ENCODE measurements at regions not wholly inside any gene's neighbourhood (a gene's known extent, or its start where the extent isn't known, plus 50 kb on each side); places are given as distances from the start of the nearest gene placed in this dataset.
"Not testable (repeated sequence)": the region's sequence is repeated elsewhere in the genome, so short reads cannot be mapped to it uniquely, and the experiment has no call there.

DNA sequence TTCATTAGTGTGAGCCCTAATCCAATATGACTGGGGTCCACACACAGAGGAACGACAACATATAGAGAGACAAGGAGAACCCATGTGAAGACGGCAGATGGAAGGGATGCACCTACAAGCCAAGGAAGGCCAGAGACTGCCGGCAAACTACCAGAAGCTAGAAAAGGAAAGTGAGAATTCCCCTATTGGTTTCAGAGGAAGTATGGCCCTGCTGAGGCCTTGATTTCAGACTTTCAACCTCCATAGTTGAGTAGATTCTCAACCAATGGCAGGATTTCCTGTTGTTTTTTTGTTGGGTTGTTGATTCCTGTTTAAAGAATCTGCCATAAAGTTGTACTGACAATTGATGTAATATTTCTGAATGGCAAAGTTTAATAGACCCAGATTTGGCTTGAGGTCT is 241.5 kb downstream of the SATB2 start:
- no peak for DNase-seq

DNA sequence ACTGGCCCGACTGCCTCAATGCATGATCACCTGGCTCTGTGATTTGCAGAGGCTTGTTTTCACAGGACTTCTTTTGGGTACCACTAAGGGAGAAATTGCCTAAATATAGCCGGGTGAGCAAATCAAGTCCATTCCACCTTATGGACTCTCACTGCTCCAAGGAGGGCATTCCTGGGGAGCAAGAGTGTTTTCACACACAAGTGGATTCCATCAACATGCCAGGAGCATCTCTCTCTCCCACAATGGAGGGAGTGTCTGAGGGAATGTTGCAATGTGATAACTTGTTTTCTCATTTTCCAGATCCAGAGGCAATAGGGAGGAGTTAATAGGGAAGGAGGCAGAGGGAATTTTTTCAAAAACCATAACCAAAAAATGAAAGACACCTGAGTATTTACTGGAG is 250.7 kb downstream of the SATB2 start:
- no peak for DNase-seq

DNA sequence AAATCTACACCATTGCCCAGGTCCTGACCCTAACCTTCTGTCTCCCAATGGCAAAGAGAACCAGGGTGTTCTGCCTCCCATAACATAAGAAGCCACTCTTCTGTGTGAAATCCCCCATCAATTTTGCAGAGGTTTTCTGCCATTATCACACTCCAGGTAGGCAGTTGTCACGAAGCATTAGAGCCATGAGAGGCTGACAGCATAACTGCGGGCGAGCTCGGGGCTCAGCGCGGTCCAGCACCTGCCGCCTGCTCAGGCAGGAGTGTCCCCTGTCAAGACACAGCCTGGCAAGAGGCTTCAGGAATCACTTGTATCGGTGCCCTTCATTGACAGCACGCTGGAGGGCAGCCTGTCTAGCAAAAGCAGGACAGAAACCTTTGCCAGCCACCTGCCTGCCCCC is 251.2 kb downstream of the SATB2 start:
- DNase-seq: no peak

- DNase-seq: no peak
Observed at GRCh38 chr2:199202964-199203363, 254.8 kb downstream of the SATB2 start.

DNA sequence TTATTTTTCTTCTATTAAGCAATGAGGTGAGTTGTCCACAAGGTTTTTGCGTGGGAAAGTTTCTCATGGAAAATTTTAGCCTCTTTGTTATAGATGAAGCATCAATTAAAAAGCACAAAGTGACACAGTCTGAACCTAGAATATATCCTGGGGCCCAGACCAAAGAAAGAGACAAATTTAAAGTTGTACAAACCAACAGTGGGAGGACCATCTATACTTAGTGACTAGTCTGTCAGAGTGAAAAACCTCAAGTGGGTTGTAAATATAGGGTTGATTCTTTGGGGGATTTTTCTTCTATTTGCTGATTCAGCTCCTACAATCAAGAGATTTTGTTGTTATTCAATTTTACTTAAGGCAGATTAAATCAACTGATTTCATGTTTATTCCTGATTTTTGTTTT is 256.2 kb downstream of the SATB2 start:
- no peak for DNase-seq

GRCh38 chr2:199199797-199200196 is 257.9 kb downstream of the SATB2 start:
- DNase-seq: no peak

DNA sequence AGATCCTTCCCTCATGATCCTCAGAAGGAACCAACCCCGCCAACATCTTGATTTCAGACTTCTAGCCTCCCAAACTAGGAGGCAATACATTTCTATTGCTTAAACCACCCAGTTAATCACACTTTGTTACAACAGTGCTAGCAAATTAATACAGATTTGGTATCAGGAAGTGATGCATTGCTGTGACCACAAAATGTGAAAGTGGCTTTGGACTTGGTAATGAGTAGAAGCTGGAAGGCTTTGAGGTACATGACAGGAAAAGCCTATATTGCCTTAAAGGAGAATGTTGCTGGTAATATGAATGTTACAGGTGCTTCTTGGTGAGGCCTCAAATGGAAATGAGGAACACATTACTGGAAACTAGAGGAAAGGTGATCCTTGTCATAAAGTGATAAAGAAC is 260.3 kb downstream of the SATB2 start:
- DNase-seq: no peak

- DNase-seq: no peak
Observed at GRCh38 chr2:199196686-199197085, 261.1 kb downstream of the SATB2 start.

DNA sequence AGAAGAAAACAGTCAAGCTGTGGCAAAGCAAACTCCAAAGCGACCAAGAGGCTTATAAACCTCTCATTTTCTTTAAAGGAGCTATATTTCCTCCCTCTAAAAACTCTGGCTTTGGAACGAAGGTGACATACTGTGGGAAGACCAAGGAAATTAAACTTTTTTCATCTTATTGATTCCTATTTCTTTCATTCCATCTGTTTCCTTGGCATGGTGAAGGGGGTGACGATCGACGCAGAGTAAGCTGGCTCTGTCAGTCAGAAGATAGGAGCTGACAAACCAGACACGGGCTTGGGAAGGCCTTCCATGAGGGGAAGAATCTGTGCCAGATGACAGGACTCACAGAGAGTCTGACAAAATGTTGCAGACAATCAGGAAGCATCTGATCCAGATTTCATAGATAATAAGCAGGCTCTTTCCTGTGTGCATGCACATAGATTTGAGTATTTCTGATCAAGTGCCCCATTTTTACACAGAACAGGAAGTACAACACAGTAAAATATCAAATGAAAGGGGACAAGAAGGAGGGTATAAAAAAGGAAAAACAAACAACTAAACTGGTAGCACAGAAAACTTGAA is 261.7 kb downstream of the SATB2 start:
- no peak for DNase-seq

DNA sequence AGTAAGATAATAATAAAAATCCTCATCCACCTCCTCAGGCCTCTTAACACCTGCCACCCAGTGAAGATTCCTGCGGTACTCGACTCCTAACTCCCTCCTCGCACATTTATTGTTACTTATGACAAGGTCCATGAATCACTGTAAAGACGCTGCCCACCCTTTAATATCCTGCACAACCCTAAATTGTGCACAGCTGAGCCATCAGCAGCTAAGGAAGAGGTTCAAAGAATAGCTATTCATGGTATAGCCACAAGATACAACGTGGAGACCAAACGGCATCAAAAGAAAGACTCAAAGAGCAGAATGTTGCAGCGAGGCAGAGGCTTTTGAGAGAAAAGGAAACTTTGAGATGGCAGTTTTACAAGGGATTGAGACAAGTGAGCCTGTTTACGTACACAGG is 266.3 kb downstream of the SATB2 start:
- DNase-seq: no peak

GRCh38 chr2:199189229-199189628 is 268.5 kb downstream of the SATB2 start:
- no peak for DNase-seq

- DNase-seq: no peak
Observed at GRCh38 chr2:199186301-199186751, 271.4 kb downstream of the SATB2 start.

- not testable (repeated sequence) for DNase-seq
Observed at GRCh38 chr2:199185174-199185573, 272.6 kb downstream of the SATB2 start.

GRCh38 chr2:199163613-199164458 is 293.9 kb downstream of the SATB2 start:
- DNase-seq: no peak

DNA sequence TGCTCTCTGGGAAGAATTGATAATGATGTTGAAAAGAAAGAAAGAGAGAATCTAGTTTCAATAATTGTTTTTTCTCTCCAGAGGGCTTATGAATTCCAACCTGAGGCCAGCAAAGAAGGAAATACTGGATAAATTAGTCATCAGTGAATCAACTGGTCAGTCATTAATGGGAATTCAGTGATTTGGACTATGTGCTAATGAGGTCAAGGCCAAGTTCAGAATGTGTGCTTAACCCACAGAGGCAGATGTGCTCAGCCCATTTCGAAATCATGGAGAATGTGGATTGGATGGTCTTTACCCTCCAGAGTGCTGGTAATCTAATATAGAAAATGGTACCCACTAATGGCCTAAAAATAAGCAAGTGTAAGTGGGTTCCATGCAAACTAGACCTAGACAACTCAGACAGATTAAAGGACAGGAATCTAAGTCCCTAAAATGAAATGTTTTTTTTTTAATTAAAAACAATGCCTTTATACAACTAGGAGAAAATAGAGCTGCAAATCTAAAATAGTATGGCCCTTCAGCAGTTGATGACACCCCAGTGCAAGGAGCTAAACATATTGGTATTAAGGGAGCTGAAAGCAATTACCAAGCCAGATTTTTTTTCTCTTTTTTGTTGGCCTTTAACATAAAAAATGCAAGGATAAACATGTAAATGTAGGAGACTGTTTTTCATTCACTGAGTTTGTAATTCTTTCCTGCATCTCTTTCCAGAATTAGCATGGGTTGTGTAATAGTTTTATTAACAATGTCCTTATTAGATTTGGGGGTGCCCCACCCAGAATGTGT is 296.9 kb downstream of the SATB2 start:
- DNase-seq: no peak

- no peak for DNase-seq
Observed at GRCh38 chr2:199160081-199160480, 297.7 kb downstream of the SATB2 start.

GRCh38 chr2:199148076-199148845 is 309.5 kb downstream of the SATB2 start:
- no peak for DNase-seq

- DNase-seq: no peak
Observed at GRCh38 chr2:199147216-199147615, 310.5 kb downstream of the SATB2 start.

DNA sequence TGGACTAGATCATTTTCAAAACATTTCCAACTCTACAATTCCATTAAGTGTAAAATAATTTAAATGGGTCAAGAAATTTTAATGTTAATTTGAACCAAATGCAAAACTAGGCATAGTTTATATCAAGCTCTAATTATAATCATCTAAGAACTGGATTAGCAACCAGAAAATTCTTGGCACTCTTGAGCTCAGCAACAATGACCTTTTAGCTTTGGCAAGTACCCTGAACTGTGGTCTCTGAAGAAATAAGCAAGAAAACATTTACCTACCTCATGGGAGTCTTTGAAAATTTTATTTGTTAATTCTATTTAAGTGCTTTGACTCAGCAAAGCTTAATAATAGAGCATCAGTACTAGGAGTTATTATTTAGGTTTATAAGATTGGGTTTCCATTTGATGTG is 313.2 kb downstream of the SATB2 start:
- DNase-seq: no peak

DNA sequence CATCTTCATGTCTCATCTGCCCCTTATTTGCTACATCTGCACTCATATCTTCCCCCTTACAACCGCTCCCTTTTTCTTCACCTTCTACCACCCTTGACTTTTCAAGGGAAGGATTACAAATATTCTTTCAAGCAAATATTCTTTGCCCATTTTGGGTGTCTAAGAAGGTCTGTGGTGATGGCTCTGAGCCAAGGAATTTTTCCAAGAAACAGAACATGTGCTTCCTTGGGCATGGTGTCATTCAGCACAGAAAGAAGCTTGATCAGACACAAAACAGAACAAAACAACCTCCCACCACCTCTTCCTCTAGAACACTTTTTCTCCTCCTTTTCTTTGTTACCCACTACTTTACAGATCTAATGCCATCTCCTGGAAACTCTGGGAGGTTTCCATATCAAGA is 313.7 kb downstream of the SATB2 start:
- no peak for DNase-seq

GRCh38 chr2:199136681-199137080 is 321.1 kb downstream of the SATB2 start:
- no peak for DNase-seq

DNA sequence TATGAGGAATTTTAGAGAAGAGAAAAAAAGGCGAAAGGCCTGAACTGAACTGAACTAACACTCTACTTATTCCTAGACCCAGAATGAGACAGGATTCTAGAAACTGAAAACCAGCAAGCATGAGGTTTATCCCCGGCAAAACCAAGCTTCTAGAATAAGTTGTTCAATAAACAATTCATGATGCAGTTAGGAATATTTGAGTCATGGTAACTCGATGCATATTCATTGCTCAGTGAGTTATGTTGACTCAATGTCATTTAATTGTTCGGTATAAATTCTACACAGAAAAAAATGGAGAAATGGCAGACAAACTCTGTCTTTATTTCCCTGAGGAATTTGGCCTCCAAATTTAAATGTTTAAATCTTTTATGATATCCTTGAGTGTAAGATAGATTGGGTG is 321.5 kb downstream of the SATB2 start:
- no peak for DNase-seq

DNA sequence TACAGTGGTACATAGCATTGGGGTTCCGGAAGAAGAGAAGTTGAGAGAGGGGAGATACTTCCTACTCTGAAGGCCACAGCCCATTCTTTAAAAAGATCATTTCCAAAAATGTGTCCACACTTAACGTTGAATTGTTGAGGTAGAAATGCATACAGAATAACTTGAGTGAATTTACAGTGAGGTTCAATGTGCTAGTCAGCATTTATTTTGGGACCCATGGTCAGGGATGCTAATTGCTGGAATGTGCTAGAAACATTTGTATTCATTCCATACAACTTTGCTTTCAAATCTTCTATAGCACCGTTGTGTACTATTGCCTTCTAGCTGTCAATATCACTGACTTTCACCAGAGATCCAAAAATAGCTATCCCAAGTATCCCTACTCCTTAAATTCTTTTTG is 325.9 kb downstream of the SATB2 start:
- no peak for DNase-seq
